ENCODE measurements at regions not wholly inside any gene's neighbourhood (a gene's known extent, or its start where the extent isn't known, plus 50 kb on each side); places are given as distances from the start of the nearest gene placed in this dataset.
A peak's percentile ranks its signal among the peaks of the same experiment; 100 is the strongest.

- FAIRE-seq = no peak
- DNase-seq (ENCODE audit: low spot score) = peak; percentile 40
Observed at GRCh38 chr9:26326563-26326962, 566.0 kb downstream of the CAAP1 start.

- FAIRE-seq (no peak), DNase-seq (ENCODE audit: low spot score) (no peak)
Observed at GRCh38 chr9:26325444-26325829, 567.2 kb downstream of the CAAP1 start.

- DNase-seq (ENCODE audit: low spot score) (no peak), FAIRE-seq (no peak)
Observed at GRCh38 chr9:26324786-26325443, 567.7 kb downstream of the CAAP1 start.

- no peak for FAIRE-seq
Observed at GRCh38 chr9:26321935-26322334, 570.7 kb downstream of the CAAP1 start.

GRCh38 chr9:26319859-26320258 lies 572.7 kb downstream of the CAAP1 start:
- FAIRE-seq (no peak), DNase-seq (ENCODE audit: low spot score) (no peak)

More at GRCh38 chr9:26321935-26322334, 570.7 kb downstream of the CAAP1 start:
- no peak for DNase-seq (ENCODE audit: low spot score)

- FAIRE-seq (no peak), DNase-seq (ENCODE audit: low spot score) (no peak)
Observed at GRCh38 chr9:26313108-26313507, 579.5 kb downstream of the CAAP1 start.

- FAIRE-seq = no peak
- DNase-seq (ENCODE audit: low spot score) = no peak
Observed at GRCh38 chr9:26311463-26311995, 581.1 kb downstream of the CAAP1 start.

- FAIRE-seq (no peak), DNase-seq (ENCODE audit: low spot score) (no peak)
Observed at GRCh38 chr9:26310294-26310693, 582.3 kb downstream of the CAAP1 start.

GRCh38 chr9:26308328-26308727 lies 584.3 kb downstream of the CAAP1 start:
- DNase-seq (ENCODE audit: low spot score) (no peak), FAIRE-seq (no peak)

GRCh38 chr9:26301659-26302058 lies 590.9 kb downstream of the CAAP1 start:
- no peak for DNase-seq (ENCODE audit: low spot score)

GRCh38 chr9:26301046-26301445 lies 591.6 kb downstream of the CAAP1 start:
- DNase-seq (ENCODE audit: low spot score) (no peak), FAIRE-seq (no peak)

More at GRCh38 chr9:26301659-26302058, 590.9 kb downstream of the CAAP1 start:
- no peak for FAIRE-seq

GRCh38 chr9:26296910-26297572 lies 595.6 kb downstream of the CAAP1 start:
- DNase-seq (ENCODE audit: low spot score) (no peak), FAIRE-seq (no peak)

GRCh38 chr9:26292943-26293342 lies 599.7 kb downstream of the CAAP1 start:
- peak; percentile 45 for DNase-seq (ENCODE audit: low spot score)
- no peak for FAIRE-seq

- DNase-seq (ENCODE audit: low spot score) (no peak), FAIRE-seq (no peak)
Observed at GRCh38 chr9:26271495-26272122, 593.4 kb upstream of the TUSC1 start.

GRCh38 chr9:26266146-26266793 lies 588.0 kb upstream of the TUSC1 start:
- no peak for DNase-seq (ENCODE audit: low spot score)
- no peak for FAIRE-seq

- FAIRE-seq = no peak
Observed at GRCh38 chr9:26264709-26265601, 586.7 kb upstream of the TUSC1 start.

GRCh38 chr9:26263478-26263877 lies 585.2 kb upstream of the TUSC1 start:
- FAIRE-seq = no peak
- no peak for DNase-seq (ENCODE audit: low spot score)

More at GRCh38 chr9:26264709-26265601, 586.7 kb upstream of the TUSC1 start:
- DNase-seq (ENCODE audit: low spot score) = peak; percentile 42

GRCh38 chr9:26262421-26263107 lies 584.3 kb upstream of the TUSC1 start:
- DNase-seq (ENCODE audit: low spot score) (no peak), FAIRE-seq (no peak)

- peak; percentile 59 for FAIRE-seq
- DNase-seq (ENCODE audit: low spot score) = peak; percentile 56
Observed at GRCh38 chr9:26261503-26262330, 583.5 kb upstream of the TUSC1 start.

Data from urothelium cell line (cell line).